Panc1 (cell line): ENCODE measurements at regions not wholly inside any gene's neighbourhood (a gene's known extent, or its start where the extent isn't known, plus 50 kb on each side); places are given as distances from the start of the nearest gene placed in this dataset.

ENCODE experiments used
- POLR2AphosphoS5 ChIP-seq: IDR thresholded peaks from 2 replicates; pipeline ENCODE4 v1.6.1; 2012; ENCODE audit warnings: mild to moderate bottlenecking, low read depth, low read length, moderate library complexity
- TCF7L2 ChIP-seq: IDR thresholded peaks from 2 replicates; pipeline ENCODE4 v1.6.1; 2011; ENCODE audit warnings: mild to moderate bottlenecking, low read depth, low read length, inconsistent platforms
- TF ChIP-seq, protein P1 (sequence below): fragments of 450-650 bp; IDR thresholded peaks from 2 replicates; pipeline ENCODE4 v1.5.1; 2017; ENCODE audit warnings: mild to moderate bottlenecking
- TF ChIP-seq, protein P2 (sequence below), 2 experiments: IDR thresholded peaks; 2 replicates each; pipeline ENCODE4 v1.6.1; 2011 to 2012; ENCODE audit warnings: low read depth in 2 of 2, control low read depth in 1 of 2, low read length in 1 of 2, mild to moderate bottlenecking in 1 of 2, moderate library complexity in 1 of 2; ENCODE audit not compliant: insufficient read depth in 1 of 2

DNA sequence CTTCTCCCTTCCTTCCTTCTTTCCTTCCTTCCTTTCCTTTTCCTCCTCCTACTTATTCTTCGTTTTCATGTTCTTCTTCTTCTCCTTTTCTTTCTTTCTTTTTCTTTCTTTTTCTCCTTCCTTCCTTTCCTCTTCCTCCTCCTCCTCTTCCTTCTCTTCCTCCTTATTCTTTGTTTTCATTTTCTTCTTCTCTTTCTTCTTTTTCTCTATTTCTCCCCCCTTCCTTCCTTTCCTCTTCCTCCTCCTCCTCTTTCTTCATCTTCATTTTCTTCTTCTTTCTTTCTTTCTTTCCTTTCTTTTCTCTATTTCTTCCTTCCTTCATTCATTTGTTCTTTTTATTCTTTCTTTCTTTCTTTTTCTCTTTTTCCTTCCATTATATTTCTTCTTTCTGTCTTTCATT, 671.6 kb downstream of the IQCM start:
- TF ChIP-seq, protein P1, sequence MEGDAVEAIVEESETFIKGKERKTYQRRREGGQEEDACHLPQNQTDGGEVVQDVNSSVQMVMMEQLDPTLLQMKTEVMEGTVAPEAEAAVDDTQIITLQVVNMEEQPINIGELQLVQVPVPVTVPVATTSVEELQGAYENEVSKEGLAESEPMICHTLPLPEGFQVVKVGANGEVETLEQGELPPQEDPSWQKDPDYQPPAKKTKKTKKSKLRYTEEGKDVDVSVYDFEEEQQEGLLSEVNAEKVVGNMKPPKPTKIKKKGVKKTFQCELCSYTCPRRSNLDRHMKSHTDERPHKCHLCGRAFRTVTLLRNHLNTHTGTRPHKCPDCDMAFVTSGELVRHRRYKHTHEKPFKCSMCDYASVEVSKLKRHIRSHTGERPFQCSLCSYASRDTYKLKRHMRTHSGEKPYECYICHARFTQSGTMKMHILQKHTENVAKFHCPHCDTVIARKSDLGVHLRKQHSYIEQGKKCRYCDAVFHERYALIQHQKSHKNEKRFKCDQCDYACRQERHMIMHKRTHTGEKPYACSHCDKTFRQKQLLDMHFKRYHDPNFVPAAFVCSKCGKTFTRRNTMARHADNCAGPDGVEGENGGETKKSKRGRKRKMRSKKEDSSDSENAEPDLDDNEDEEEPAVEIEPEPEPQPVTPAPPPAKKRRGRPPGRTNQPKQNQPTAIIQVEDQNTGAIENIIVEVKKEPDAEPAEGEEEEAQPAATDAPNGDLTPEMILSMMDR: no peak
- TF ChIP-seq, protein P2, sequence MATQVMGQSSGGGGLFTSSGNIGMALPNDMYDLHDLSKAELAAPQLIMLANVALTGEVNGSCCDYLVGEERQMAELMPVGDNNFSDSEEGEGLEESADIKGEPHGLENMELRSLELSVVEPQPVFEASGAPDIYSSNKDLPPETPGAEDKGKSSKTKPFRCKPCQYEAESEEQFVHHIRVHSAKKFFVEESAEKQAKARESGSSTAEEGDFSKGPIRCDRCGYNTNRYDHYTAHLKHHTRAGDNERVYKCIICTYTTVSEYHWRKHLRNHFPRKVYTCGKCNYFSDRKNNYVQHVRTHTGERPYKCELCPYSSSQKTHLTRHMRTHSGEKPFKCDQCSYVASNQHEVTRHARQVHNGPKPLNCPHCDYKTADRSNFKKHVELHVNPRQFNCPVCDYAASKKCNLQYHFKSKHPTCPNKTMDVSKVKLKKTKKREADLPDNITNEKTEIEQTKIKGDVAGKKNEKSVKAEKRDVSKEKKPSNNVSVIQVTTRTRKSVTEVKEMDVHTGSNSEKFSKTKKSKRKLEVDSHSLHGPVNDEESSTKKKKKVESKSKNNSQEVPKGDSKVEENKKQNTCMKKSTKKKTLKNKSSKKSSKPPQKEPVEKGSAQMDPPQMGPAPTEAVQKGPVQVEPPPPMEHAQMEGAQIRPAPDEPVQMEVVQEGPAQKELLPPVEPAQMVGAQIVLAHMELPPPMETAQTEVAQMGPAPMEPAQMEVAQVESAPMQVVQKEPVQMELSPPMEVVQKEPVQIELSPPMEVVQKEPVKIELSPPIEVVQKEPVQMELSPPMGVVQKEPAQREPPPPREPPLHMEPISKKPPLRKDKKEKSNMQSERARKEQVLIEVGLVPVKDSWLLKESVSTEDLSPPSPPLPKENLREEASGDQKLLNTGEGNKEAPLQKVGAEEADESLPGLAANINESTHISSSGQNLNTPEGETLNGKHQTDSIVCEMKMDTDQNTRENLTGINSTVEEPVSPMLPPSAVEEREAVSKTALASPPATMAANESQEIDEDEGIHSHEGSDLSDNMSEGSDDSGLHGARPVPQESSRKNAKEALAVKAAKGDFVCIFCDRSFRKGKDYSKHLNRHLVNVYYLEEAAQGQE (IDR thresholded peaks at IDR 0.05; ENCODE audit: insufficient read depth in 1 of 2, low read depth in 2 of 2, low read length in 1 of 2): no peak
- TF ChIP-seq POLR2AphosphoS5: no peak
- no peak for TF ChIP-seq TCF7L2
